HG03565 (cell line): ENCODE measurements at regions not wholly inside any gene's neighbourhood (a gene's known extent, or its start where the extent isn't known, plus 50 kb on each side); places are given as distances from the start of the nearest gene placed in this dataset.

Experiments
- ATAC-seq: cut with Tn5 transposase; IDR thresholded peaks from one replicate; pipeline ENCODE4 v1.9.1; 2021; ENCODE audit warnings: mild to moderate bottlenecking, moderate library complexity; ENCODE audit not compliant: unreplicated experiment

- no peak for ATAC-seq
These were observed 101.3 kb upstream of the NPFFR2 start for GRCh38 chr4:71930459-71930858.

- ATAC-seq: no peak
These were observed 98.9 kb upstream of the NPFFR2 start for GRCh38 chr4:71932941-71933340.

DNA sequence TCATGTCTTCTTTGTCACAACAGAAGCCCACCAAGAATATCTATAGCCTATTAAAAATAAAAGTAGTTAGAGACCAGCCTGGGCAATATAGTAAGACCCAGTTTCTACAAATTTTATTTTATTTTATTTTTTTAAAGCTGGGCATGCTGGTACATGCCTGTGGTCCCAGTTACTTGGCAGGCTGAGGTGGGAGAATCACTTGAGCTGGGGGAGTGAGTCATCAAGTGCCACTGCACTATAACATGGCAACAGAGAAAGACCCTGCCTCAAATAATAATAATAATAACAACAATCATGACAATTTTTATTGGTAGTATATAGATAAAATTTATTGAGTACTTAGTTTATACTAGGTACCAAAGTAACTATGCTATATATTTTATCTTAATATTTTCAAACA, 93.0 kb upstream of the NPFFR2 start:
- ATAC-seq: no peak

GRCh38 chr4:71941001-71941400, 90.8 kb upstream of the NPFFR2 start:
- ATAC-seq: no peak

GRCh38 chr4:71944956-71945355, 86.8 kb upstream of the NPFFR2 start:
- no peak for ATAC-seq

GRCh38 chr4:71945791-71946190, 86.0 kb upstream of the NPFFR2 start:
- no peak for ATAC-seq

- ATAC-seq: no peak
These were observed 72.8 kb upstream of the NPFFR2 start for GRCh38 chr4:71958978-71959377.

DNA sequence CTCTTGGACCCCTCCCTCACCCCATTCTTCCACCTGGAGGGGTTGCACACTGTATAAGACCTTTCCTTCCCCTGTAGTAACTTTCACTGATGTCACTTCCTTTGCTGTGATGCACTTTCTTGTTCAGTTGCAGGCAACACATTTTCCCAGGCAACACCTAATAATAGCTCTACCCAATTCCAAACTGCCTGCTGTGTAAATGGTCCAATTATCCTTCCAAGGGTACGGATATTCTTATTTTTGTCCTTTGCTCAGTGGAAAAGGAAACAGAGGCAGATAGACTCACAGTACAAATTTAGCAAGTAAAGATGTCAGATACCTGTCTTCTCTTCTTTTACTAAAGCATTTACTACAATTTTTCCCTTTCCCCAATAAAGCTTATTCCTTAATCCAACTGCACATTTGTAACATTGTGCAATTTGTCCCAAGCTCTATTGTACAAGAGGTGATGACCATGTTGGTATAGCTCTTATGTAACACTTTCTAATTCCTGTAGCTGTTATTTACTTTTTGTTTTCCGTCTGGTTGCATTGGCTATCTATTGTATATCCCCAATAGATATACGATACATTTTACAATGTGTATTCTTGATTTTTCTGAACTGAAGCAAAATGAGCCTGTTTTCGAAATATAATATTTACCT, 69.1 kb upstream of the NPFFR2 start:
- no peak for ATAC-seq

DNA sequence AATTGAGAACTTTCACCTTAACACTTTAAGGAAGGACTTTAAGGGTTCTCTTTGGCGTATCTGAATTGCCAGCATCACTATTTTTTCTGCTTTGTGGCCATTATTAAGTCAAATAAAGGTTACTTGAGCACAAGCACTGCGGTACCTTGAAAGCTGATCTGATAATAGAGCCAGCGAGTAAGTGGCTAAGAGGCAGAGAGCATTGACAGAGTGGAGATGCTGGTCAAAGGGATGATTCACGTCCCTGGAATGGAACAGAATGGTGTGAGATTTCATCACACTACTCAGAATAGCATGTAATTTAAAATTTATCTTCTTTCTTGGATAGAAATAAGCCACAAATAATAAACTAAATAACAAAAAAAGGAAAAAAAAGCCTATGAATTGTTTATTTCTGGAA, 57.1 kb upstream of the NPFFR2 start:
- ATAC-seq: no peak

GRCh38 chr4:71976523-71976922, 55.3 kb upstream of the NPFFR2 start:
- ATAC-seq: no peak

DNA sequence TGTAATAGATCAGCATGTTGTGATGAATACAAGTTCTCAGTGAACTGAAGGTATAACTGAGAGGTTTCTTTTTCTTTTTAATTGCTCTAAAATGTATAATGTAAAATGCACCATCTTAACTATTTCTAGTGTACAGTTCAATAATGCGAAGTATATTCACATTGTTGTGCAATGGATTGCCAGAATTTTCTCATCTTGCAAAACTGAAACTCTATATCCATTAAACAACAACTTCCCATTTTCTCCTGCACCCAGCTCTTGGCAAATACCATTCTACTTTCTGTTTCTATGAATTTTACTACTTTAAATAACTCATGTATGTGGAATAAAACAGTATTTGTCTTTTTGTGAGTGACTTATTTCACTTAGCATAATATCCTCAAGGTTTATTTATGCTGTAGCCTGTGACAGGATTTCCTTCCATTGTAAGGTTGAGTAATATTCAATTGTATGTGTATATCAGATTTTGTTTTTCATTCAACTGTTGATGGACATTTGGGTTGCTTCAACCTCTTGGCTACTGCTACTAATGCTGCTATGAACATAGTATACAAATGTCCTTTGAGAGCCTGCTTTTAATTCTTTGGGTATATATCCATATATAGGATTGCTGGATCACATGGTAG, 53.5 kb upstream of the NPFFR2 start:
- no peak for ATAC-seq

DNA sequence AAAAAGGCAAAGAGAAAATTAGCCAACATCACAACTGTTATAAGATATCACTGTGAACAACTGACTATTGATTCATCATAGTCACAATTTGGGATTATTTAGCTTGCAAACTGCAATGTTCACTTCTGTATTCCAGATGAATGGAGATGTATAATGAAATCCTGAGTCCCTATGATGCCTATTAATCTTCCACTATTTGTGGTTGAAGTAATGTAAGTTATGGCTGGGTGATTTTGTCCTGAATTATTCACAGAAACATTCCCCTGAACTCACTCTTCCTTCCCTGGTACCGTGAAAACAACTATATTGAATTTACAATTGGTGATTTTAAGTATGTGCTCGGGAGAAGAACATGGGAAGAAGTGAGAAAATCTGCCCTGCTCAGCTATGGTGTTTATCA, 50.8 kb upstream of the NPFFR2 start:
- ATAC-seq: no peak
